ENCODE measurements at regions not wholly inside any gene's neighbourhood (a gene's known extent, or its start where the extent isn't known, plus 50 kb on each side); places are given as distances from the start of the nearest gene placed in this dataset.

DNA sequence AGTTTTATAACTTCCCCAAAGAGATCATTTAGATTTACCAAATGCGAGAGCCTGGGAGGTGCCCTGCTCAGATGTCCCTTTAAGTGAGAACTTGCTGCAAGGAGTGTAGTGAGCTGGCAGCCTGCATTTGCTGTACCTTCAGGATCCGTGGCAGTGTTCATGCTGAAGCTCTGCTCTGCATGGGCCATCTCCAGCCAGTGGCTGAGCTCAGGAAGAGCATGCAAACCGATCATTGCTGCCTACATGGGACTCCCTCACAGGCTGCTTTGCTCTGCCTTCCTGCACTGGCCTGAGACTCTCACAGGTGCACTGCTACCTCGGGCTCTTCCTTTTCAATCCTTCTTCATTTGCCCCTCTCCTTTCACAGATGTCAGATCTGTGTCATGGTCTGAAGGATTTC lies 152.0 kb upstream of the SFRP2 start:
- Histone ChIP-seq H4K20me1 (ENCODE audit: control insufficient read depth, insufficient read depth, low read length, poor library complexity, severe bottlenecking) (no peaks in the 10 kb centered on the region), H2AFZ (ENCODE audit: insufficient read depth, low read depth, low read length, poor library complexity, severe bottlenecking) (no peak overlapping the region), H3K4me3 (ENCODE audit: control extremely low read depth in 1 of 5, extremely low read depth in 1 of 5, insufficient read depth in 1 of 5, low read depth in 2 of 5, low read length in 4 of 5) (no peak overlapping the region), H3K27ac (ENCODE audit: low read length in 2 of 2) (no peak overlapping the region), H3K27me3 (replicated peaks in 1 of 4; ENCODE audit: control extremely low read depth in 1 of 4, control insufficient read depth in 3 of 4, insufficient read depth in 4 of 4, low read length in 3 of 4) (no peaks in the 10 kb centered on the region), H3K36me3 (replicated peaks in 1 of 2; ENCODE audit: control extremely low read depth in 1 of 2, control insufficient read depth in 1 of 2, extremely low read depth in 1 of 2, insufficient read depth in 2 of 2, low read length in 1 of 2) (no peaks in the 10 kb centered on the region), H3K9me3 (ENCODE audit: control extremely low read depth in 1 of 3, control insufficient read depth in 2 of 3, insufficient read depth in 1 of 3, low read length in 2 of 3) (peaks cover 0 to 1% (median 0%) of the 10 kb centered on the region in 3 donors), H3K4me2 (replicated peaks; ENCODE audit: low read depth, low read length, poor library complexity, severe bottlenecking) (no peak overlapping the region), H3K4me1 (ENCODE audit: control insufficient read depth in 2 of 2, insufficient read depth in 2 of 2, low read length in 2 of 2) (no peaks in the 10 kb centered on the region), H3K79me2 (ENCODE audit: control insufficient read depth, insufficient read depth, low read length) (no peaks in the 10 kb centered on the region), H3K9ac (ENCODE audit: low read length) (no peak overlapping the region)
- H3K27ac Mint-ChIP-seq = no peak overlapping the region
- no peak for TF ChIP-seq EZH2 (IDR thresholded peaks at IDR 0.05; ENCODE audit: borderline replicate concordance, insufficient read depth, low read depth, low read length, poor library complexity, severe bottlenecking)
- TF ChIP-seq, protein P1, sequence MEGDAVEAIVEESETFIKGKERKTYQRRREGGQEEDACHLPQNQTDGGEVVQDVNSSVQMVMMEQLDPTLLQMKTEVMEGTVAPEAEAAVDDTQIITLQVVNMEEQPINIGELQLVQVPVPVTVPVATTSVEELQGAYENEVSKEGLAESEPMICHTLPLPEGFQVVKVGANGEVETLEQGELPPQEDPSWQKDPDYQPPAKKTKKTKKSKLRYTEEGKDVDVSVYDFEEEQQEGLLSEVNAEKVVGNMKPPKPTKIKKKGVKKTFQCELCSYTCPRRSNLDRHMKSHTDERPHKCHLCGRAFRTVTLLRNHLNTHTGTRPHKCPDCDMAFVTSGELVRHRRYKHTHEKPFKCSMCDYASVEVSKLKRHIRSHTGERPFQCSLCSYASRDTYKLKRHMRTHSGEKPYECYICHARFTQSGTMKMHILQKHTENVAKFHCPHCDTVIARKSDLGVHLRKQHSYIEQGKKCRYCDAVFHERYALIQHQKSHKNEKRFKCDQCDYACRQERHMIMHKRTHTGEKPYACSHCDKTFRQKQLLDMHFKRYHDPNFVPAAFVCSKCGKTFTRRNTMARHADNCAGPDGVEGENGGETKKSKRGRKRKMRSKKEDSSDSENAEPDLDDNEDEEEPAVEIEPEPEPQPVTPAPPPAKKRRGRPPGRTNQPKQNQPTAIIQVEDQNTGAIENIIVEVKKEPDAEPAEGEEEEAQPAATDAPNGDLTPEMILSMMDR (IDR thresholded peaks at IDR 0.05) = no peak
- no peak overlapping the region for H3K4me3 Mint-ChIP-seq
- peaks cover 23% of the 10 kb centered on the region for H3K27me3 Mint-ChIP-seq
- no peaks in the 10 kb centered on the region for H3K9me3 Mint-ChIP-seq (ENCODE audit: insufficient read depth)
- no peaks in the 10 kb centered on the region for H3K4me1 Mint-ChIP-seq
- ATAC-seq (ENCODE audit: low read depth) (no peak), DNase-seq (no peak)
- ChIA-PET POLR2A (no interaction called here), CTCF (no interaction called here)
- 66% methylated on average over 4 of the region's 4 CpGs for WGBS (ENCODE audit: insufficient coverage)
- intact Hi-C loops (cut with micrococcal nuclease) = no loop called here

DNA sequence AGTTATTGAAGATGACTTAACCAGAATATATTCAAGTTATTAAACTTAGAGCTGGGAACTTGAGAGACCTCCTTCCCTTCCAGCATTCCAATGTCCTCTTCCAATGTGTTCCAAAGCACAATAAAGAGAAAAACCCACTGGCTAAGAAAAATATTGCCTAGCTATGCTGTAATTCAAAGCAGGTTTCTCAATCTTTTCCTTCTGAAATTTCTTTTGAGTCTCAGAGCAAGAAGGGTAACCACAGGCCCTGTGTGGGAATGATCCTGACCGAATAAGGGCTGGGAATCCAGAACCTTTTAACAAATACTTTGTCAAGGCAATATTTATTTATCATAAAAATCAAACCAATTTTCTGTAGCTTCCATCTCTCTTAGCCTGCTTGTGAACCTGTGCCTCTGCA lies 150.7 kb upstream of the SFRP2 start:
- no peak overlapping the region for H3K4me3 Mint-ChIP-seq
- Histone ChIP-seq H3K27ac (ENCODE audit: low read length in 2 of 2) (no peak overlapping the region), H3K9ac (ENCODE audit: low read length) (no peak overlapping the region), H3K9me3 (ENCODE audit: control extremely low read depth in 1 of 3, control insufficient read depth in 2 of 3, insufficient read depth in 1 of 3, low read length in 2 of 3) (peaks cover 0 to 1% (median 0%) of the 10 kb centered on the region in 3 donors), H4K20me1 (ENCODE audit: control insufficient read depth, insufficient read depth, low read length, poor library complexity, severe bottlenecking) (no peaks in the 10 kb centered on the region), H3K4me2 (replicated peaks; ENCODE audit: low read depth, low read length, poor library complexity, severe bottlenecking) (no peak overlapping the region), H2AFZ (ENCODE audit: insufficient read depth, low read depth, low read length, poor library complexity, severe bottlenecking) (no peak overlapping the region), H3K36me3 (replicated peaks in 1 of 2; ENCODE audit: control extremely low read depth in 1 of 2, control insufficient read depth in 1 of 2, extremely low read depth in 1 of 2, insufficient read depth in 2 of 2, low read length in 1 of 2) (no peaks in the 10 kb centered on the region), H3K27me3 (replicated peaks in 1 of 4; ENCODE audit: control extremely low read depth in 1 of 4, control insufficient read depth in 3 of 4, insufficient read depth in 4 of 4, low read length in 3 of 4) (no peaks in the 10 kb centered on the region), H3K79me2 (ENCODE audit: control insufficient read depth, insufficient read depth, low read length) (no peaks in the 10 kb centered on the region), H3K4me3 (ENCODE audit: control extremely low read depth in 1 of 5, extremely low read depth in 1 of 5, insufficient read depth in 1 of 5, low read depth in 2 of 5, low read length in 4 of 5) (no peak overlapping the region), H3K4me1 (ENCODE audit: control insufficient read depth in 2 of 2, insufficient read depth in 2 of 2, low read length in 2 of 2) (no peaks in the 10 kb centered on the region)
- ChIA-PET CTCF (interaction anchor here (1.1 kb wide), 1 partner anchor 9 kb away, joined by 3 read pairs; no protein-coding TSS in a partner anchor), POLR2A (no interaction called here)
- peaks cover 21% of the 10 kb centered on the region for H3K27me3 Mint-ChIP-seq
- H3K27ac Mint-ChIP-seq = no peak overlapping the region
- H3K9me3 Mint-ChIP-seq (ENCODE audit: insufficient read depth) = no peaks in the 10 kb centered on the region
- DNase-seq = no peak
- no peak for ATAC-seq (ENCODE audit: low read depth)
- WGBS (ENCODE audit: insufficient coverage) = no CpG with 5 or more reads among the region's 1 CpG
- intact Hi-C loops (cut with micrococcal nuclease) = no loop called here
- TF ChIP-seq EZH2 (IDR thresholded peaks at IDR 0.05; ENCODE audit: borderline replicate concordance, insufficient read depth, low read depth, low read length, poor library complexity, severe bottlenecking) = no peak
- TF ChIP-seq, protein P1 (IDR thresholded peaks at IDR 0.05) = no peak
- no peaks in the 10 kb centered on the region for H3K4me1 Mint-ChIP-seq
